GM19035 (cell line): ENCODE measurements at regions not wholly inside any gene's neighbourhood (a gene's known extent, or its start where the extent isn't known, plus 50 kb on each side); places are given as distances from the start of the nearest gene placed in this dataset.

Experiments used
- ATAC-seq: cut with Tn5 transposase; IDR thresholded peaks from one replicate; pipeline ENCODE4 v1.9.1; 2021; ENCODE audit not compliant: unreplicated experiment

DNA sequence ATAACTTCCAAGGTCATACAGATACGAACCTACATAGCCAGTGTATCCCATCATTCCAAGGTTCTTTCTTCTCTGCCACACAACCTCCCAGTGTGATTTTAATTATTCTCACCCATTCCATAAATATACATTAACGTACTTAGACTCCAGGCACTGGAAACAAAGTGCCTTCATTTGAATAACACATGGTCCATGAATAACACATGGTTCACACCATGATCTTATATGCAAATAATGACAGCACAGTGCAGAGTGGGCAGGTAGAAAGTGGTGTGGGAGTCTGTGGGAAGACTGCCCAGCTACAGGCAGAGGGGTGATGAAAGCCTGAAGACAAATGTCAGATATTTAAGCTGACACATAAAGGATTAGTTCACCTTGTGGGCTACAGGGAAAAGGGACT, 425.2 kb downstream of the HACE1 start:
- no peak for ATAC-seq

DNA sequence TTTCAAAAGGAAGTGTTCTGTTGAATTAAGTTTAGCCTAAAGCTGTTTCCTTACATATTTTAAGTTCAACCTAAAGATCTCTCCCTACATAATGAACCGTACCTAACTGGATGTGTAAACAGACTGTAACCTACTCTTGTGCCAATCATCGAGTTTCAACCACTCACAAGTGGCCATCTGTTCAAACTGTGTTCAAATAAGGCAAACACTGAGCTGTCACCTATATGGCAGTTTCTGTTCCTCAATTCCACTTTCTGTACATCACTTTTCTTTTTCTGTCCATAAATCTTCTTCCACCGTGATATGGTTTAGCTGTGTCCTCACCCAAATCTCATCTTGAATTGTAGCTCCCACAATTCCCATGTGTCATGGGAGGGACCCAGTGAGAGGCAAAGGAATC, 428.6 kb downstream of the HACE1 start:
- no peak for ATAC-seq

DNA sequence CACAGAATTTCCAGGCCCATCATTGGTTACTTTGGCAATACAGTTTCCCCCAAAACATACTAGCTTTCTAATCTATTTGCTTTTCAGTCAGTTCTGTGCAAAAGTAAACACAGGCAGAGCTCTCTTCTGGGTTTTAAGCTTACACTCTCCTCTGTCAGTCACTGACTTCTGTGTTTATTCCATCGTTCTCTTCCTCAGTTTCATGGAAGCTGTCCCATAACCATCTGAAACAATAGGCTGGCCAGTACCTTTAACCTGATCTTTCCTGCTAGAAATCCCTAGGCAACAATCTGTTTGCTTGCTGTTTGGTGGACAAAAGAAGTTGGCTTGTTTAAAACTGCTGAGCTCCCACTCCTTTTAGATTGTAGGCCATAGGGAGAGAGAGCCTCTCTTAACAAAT, 431.5 kb downstream of the HACE1 start:
- no peak for ATAC-seq

DNA sequence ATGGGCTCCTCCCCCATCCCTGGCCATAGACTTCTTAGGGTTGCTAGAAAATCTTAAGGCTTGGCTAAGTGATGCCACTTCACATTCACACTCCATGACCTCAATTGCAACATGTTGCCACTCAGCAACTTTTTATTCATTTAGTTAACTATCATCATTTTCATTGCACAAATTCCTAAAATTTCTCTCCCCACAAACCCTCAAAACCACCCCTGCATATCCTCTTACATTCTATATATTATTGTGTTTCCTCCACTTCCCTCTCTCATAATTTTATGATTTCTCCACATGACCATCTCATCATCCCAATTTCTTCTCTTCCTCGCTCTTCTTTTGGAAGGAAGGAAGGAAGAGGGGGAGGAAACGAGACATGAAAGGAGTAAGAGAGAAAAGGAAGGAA, 436.0 kb downstream of the HACE1 start:
- no peak for ATAC-seq

DNA sequence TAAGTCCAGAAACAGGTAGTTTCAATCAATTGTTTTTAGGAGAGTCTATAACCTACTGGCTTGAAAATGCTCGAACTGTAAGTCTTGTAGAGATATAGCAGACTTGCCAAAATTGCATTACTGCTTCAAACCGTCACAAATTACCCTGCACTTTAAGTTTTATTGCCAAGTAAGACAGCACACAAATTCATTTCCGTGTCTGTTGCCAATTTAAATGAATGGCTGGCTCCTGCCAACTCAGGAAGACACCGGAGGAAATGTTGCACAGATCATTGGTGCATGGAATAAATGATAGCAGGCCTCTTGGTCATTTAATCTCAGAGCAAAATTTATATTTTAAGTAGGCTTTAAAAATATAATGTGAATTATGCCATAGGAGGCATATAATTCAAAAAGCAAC, 438.1 kb downstream of the HACE1 start:
- ATAC-seq, result no peak

DNA sequence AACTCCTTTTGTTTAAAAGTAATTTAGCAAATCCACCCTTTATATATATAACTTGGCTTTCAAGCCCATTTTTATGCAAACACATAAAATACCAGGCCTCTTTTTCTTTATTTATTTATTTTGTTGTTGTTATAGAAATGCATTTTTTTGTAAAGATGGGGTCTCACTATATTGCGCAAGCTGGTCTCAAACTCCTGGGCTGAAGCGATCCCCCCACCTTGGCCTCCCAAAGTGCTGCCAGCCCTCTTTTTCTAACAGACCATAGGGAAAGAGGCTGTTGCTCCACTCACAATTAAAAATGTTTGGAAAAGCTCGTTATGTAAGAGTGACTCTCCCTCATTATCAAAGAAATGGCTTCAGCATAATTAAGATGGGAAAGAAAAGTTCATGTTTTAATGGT, 440.9 kb downstream of the HACE1 start:
- ATAC-seq, result no peak

DNA sequence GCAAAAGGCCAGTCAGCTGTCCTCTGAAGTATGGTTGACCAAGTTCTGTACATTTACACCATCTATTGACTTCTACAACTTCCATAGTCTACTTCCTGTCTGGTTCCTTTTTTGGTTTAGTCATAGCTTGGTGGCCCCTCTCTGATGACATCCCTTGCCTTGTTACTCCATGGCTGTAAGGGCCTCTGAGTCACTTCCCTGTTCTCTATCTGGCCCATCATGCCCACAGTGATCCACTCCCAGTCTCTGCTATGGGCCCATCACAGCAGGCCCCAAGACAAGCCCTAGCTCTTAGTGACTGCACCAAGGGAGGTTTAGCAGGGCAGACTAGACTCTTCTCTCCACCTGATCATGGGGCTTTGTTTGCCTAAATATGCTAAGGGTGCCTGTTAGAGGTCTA, 441.6 kb downstream of the HACE1 start:
- ATAC-seq, result no peak

DNA sequence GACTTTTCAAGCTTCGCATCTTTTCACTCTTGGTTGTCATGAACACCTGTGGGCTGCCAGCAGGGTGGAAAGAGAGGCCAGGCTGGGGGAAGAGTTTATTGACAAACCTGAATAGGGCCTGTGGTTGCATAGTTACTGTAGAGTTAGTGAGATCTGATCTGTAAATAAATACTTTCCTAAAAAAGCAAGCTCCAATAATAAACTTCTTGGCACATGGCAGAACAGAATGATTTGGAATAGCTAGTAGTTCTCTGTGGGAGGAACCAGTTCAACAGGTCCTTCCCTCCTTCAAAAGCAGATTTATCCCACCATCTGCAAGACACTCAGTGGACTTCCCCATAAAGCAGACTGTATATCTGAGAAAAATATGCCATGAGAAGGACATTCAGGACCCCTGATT, 445.0 kb downstream of the HACE1 start:
- ATAC-seq, result no peak

DNA sequence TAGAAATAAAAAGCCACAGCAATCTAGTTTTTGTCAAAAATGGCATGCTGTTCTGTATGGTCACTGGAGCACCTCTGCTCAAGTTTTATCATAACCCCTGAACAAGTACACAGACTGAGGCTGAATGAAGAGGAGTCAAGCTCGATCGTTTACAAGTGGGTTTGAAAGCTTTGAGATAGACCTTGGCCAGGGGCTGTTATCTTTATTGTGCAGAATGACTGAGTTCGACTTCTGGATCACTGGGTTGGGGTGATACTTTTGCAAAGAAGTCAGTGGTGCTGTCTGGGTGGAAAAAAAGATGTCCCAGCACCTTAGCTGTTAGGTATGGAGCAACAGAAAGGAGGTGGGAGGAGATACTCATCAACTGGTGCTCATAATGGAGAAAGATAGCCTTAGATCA, 446.0 kb downstream of the HACE1 start:
- ATAC-seq, result no peak

DNA sequence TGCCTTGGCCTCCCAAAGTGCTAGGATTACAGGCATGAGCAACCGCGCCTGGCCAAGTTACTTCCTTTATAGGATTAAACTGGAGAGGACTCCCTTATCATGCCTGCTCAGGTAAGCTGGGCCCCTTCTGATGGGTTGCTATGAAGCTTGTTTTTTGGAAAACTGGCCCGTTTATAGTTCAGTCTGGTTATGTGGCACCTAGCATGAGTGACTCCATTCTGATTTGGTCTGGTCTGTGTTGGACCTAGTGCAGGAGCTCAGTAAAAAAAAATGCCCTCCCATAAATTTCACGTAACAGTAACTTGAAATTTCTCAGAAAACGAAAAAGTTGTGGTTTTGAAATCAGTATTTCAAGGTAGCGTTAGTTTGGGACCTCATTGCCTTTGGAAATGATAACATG, 448.4 kb downstream of the HACE1 start:
- no peak for ATAC-seq

DNA sequence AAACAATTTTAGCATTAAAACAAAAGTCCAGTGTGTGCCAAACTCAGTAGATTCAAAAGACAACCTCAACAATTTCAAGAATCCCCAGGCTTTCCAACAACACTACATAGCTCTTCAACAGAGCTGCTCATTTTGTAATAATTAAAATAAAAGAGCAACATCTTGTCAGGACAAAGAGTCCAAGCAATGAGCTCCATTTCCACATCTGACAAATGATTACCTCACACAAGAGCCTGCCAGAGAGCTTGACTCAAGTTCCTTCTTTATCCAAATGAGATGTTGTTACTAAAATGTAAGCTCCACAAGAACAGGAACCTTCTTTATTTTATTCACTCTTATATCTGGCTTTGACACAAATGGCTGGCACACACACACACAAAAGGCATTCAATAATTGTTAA, 449.8 kb downstream of the HACE1 start:
- no peak for ATAC-seq

DNA sequence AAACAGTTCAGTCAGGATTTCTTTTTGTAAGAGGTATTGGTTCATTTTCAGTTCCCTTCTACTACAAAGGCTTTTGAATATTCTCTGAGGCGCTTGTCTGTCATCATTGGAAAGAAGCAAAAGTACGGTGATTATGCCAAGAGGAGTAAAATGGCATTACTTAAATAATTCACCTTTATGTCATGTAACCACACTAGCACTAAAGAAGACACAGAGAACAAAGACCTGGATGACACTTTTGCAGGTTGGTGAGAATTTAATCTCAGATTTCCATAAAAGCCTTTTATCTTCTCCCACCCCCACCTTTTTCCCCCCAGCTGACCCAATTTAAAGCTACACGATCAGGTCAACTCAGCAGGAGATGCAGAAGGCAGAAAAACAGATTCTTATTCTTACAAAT, 451.8 kb downstream of the HACE1 start:
- ATAC-seq, result no peak

DNA sequence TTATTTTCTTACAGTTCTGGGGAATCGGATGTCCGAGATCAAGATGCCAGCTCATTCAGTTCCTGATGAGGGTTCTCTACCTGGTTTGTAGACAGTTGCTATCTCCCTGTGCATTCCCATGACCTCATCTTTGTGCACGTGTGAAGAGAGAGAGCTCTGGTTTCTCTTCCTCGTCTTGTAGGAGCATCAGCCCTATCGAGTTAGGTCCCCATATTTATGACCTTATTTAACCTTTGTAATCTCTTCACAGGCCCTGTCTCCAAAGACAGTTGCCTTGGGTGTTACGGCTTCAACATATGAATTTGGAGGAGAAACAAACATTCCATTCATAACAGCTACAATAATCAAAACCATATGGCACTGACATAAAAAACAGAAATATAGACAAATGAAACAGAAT, 455.3 kb downstream of the HACE1 start:
- ATAC-seq, result no peak

DNA sequence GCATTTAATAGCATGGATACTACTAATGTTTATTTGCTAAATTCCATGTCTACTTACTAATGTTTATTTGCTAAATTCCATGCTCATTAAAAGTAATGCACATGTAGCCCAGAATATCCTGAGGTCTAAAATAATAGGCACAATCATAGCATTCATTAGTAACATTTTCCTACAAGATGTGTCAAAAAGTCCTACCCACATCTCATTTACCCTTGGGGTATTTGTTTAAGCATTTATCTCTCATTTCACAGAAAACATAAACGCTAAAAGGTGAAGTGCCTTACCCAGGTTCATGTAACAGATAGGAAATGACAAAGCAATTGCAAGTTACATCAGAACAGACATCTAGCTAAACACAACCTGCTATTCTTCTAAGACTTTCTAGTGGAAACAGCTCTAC, 457.1 kb downstream of the HACE1 start:
- no peak for ATAC-seq

DNA sequence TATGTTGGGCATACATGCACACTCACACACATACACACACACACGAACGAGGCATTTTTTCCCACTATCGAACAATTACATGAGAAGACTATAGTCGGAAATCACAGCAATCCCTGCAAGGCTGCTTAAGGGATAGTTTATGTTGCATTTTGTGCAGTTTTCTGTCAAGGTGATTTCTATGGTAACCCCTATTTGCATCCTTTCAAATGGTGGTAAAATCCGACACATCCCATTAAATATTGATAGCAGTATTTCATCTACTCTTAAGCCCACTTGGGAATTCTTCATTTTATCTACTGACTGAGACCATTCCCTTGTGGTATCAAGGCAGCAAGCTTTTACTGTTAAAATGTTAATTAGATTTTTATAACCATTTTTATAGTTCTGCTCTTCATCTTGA, 457.8 kb downstream of the HACE1 start:
- no peak for ATAC-seq

DNA sequence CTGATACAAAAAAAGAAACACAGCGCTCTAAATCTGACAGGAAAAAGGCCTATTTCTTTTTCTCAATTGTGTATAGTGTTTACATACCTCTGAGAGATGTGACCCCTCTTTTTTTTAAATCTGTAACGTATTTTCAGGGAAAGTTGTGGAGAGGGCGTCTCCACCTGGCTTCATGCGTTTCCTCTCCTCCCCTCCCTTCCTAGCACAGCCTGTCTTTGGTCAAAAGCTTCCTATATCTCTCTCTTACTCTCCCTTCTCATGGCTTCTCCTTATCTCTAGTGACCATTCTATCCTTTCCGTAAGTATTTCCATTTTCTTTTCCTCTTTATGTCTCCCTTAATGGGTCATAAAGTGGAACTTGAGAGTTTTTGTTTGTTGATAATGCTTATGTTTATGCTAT, 458.9 kb downstream of the HACE1 start:
- no peak for ATAC-seq

DNA sequence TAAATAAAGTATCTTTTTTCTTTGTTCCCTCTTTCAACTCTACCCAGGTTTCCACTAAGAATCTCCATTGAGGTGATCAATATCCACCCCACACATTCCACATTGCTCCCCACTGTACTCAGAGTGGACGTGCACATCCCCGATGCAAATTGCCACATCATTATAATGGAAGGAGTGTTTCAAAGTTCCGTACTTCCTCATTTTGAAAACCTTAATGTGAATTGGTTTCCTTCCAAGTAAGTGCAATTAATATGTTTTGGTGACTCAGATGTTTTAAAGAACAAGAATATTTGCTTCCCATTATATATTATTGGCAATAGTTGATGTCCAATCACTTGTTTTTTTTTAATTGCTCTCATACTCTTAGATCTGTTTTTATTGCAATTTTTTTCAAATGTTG, 463.6 kb downstream of the HACE1 start:
- ATAC-seq, result no peak

DNA sequence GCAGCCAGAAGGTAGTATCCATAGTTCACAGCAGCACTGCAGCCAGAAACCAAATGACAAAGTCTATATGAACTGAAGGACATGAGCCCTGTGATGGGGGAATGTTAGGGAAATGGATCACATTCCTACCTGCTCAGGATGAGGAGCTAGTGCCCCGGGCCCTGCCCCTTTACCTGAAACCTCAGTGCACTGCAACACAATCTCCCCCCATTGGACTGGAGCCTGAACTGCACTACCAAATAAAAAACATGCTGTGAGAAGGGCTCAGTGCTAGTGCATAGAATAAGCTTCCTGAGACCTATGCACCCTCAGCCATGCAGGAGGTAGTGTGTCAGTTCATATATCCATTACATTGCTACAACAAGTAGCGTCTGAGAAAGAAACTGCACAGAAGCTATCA, 477.8 kb downstream of the HACE1 start:
- ATAC-seq, result no peak

DNA sequence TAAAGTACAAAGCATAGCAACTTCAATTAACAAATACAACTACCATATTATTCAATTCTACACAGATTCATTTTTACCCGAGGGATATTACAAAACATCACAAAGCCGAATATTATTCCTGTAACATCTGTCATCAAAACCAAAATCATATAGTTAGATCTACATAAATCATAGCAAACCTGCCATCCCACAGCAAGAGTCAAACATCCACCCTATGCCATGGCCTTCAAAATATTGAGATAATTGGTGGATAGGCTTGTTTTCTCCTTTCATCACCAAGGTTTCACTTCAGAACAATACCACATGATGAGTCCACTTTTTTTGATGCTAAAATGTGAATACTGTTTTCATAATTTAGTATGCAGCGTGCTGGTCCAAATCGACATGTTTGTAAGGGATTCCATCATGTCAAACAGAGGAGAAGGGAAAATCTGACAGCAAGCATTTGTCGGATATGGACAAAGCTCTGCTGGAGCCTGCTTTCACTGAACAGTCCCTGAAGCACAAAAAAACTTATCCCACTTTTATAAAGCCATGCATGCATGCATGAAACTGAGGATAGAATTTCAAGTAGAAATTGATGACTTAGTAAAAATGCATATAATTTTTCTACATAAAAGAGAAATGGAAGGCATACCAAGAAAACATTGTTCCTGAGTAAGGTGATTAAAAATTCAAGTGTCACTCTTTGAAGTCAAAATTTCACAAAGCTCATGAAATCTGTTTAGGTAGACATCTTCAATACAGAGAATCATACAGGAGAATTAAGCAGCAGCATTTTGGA, 494.1 kb downstream of the HACE1 start:
- ATAC-seq, result no peak

DNA sequence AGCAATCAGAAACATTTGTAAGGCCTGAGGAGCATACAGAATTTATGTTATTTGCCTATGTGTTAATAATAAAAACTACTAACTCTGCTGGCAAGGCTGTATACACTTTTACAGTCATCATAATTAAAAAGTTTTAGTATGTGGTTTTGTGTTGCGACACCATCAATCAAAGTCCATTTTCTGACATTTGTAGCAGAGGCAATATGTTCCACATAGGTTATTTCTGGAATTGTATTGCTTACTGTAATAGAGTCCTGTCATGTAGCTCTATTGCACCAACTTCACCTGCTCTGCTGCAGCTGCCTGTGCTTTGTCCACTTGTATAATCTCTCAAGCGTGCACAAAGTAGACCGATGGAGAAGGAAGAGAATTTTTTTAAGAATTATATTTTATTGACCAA, 501.8 kb downstream of the HACE1 start:
- no peak for ATAC-seq

DNA sequence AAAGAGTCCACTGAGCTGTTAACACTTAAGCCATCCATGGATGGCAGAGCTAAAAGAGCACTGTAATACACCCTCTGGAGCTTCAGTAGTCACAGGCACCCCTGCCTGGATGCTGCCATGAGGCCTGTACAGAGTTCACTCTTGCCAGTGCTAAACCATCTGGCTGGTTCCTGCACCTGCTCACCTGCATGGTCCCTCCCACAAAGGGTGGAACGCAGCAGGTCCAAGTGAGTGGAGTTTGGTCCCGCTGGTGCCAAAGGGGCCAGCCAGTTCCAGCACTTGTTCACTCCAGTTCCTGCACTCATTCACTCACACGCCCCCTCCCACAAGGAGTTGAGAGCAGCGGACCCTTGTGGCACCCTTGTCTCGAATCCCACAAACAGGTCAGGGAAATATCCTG, 503.5 kb downstream of the HACE1 start:
- no peak for ATAC-seq

DNA sequence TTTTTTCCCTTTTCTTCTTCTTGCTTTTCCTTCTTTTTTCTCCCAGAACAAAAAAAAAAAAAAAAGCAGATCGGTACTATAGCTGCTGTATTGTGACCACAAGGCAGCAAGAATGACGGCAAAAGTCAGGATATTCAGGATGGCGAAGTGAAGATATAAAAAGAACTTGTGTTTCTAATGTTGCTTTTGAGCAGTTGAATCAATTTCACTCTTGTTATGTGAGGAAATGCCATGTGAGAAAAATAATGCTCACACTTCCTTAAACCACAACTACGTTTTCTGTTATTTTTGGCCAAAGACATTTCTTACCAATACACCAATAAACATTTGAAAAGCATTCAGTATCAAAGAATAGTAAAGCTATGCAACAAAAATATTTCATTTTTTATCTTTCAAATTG, 510.5 kb downstream of the HACE1 start:
- no peak for ATAC-seq

DNA sequence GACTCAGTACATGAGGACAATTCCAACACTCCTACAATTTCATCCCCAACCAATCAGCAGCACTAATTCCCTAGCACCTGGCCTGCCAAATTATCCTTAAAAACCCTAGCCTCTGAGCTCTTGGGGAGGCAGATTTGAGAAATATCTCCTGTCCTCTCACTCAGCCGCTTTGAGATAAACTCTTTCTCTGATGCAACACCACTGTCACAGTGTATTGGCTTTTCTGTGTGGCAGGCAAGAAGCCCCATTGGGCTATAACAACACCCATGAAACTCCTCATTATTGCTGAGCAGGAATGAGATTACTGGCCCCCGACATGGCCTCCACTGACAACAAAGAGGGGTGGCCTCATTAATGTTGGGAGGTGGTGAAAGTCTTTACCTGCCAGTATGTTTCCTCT, 515.5 kb downstream of the HACE1 start:
- ATAC-seq, result no peak

DNA sequence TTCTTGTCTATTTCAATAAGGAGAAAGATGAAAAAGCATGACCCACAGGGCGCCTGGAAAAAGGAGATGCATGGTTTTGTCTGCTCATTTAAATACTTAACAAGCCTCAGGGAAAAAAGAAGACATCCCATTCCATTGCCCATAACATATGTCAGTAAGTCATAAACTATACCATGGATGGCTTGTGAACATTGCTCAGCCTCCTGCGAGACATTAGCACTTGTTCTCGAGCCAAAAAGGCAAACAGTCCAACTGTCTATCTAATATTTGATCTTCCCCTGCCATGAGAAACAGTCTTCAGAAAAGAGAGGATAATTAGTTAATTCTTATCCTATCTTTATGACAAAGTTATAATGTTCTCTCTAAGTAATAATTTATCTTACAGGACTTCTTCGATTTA, 527.4 kb downstream of the HACE1 start:
- ATAC-seq, result no peak
